ENCODE measurements at regions not wholly inside any gene's neighbourhood (a gene's known extent, or its start where the extent isn't known, plus 50 kb on each side); places are given as distances from the start of the nearest gene placed in this dataset.

GRCh38 chr3:72351536-72351935 lies 496.7 kb downstream of the SHQ1 start:
- TF ChIP-seq CTCF (IDR thresholded peaks at IDR 0.05; ENCODE audit: insufficient read depth, low read depth, low read length) (no peak), EZH2 (IDR thresholded peaks at IDR 0.05; ENCODE audit: insufficient read depth, low read length) (no peak)

All from astrocyte (in vitro differentiated cells and primary cell).